HCT116 (cell line): ENCODE measurements at regions not wholly inside any gene's neighbourhood (a gene's known extent, or its start where the extent isn't known, plus 50 kb on each side); places are given as distances from the start of the nearest gene placed in this dataset.

Experiments used
- ATAC-seq: fragments of 200-7000 bp; cut with Tn5 transposase; 2 replicates; pipeline ENCODE4 v1.9.1; 2020; ENCODE audit warnings: mild to moderate bottlenecking, moderate library complexity
- BruUV-seq: library from RNA; stranded (reverse); fragments of 400-500 nt; replicated peaks from 2 replicates; lab custom pipeline; 2021; lab: Mats Ljungman, UMichigan
- CTCF ChIA-PET: fragments of 300-600 bp; sonication (Branson Sonifier 250); formaldehyde crosslinking; loops from one replicate; lab custom pipeline; 2021; ENCODE audit warnings: antibody characterized with exemption; lab: Charles Lee
- POLR2A ChIA-PET: fragments of 300-600, 350-600 bp; sonication (Branson Sonifier 250); formaldehyde crosslinking; loops from one replicate; lab custom pipeline; 2021; ENCODE audit warnings: antibody characterized with exemption; lab: Charles Lee
- RAD21 ChIA-PET, 2 experiments: fragments of 300-600 bp; sonication (Branson Sonifier 250); formaldehyde crosslinking; loops; one replicate each; lab custom pipeline; 2023; ENCODE audit warnings: low total read pairs in 2 of 2; ENCODE audit not compliant: uncharacterized antibody in 2 of 2, unreplicated experiment in 2 of 2, low non-redundant PET in 1 of 2; lab: Charles Lee
- DNase-seq: peaks from one replicate; pipeline ENCODE4 v3.0.0-alpha.2; 2010; ENCODE audit warnings: low read depth, low spot score
- H2AFZ ChIP-seq: fragments of 200-600 bp; shearing (Covaris generic), sonication (generic); 2 replicates; pipeline ENCODE4 v1.6.1; 2017; ENCODE audit warnings: low read depth, mixed run types, mixed read lengths, antibody characterized with exemption, low read length; ENCODE audit not compliant: poor library complexity, severe bottlenecking
- H3K27ac ChIP-seq: 2 replicates; pipeline ENCODE4 v1.5.1; 2012; ENCODE audit warnings: low read depth, low read length
- H3K27me3 ChIP-seq: fragments of 200-600 bp; sonication (generic); 2 replicates; pipeline ENCODE4 v1.6.1; 2016; ENCODE audit warnings: mixed run types, low read length, mixed read lengths; ENCODE audit not compliant: insufficient read depth
- H3K36me3 ChIP-seq, 2 experiments: fragments of 200-500 bp in 1 of 2; fragments of 200-600 bp in 1 of 2; sonication (Bioruptor generic) in 1 of 2; sonication (generic) in 1 of 2; 2 replicates each; pipeline versions ENCODE4 v1.5.1 to v1.6.1; 2014 to 2016; ENCODE audit warnings: low read length in 2 of 2, inconsistent platforms in 1 of 2, mixed read lengths in 1 of 2, mixed run types in 1 of 2; ENCODE audit not compliant: insufficient read depth in 2 of 2, control insufficient read depth in 1 of 2
- H3K4me1 ChIP-seq, 2 experiments: fragments of 200-600 bp in 1 of 2; sonication (generic) in 1 of 2; 2 replicates each; pipeline versions ENCODE4 v1.5.1 to v1.6.1; 2012 to 2017; ENCODE audit warnings: low read length in 2 of 2, inconsistent platforms in 1 of 2, mild to moderate bottlenecking in 1 of 2, mixed read lengths in 1 of 2, mixed run types in 1 of 2, moderate library complexity in 1 of 2; ENCODE audit not compliant: insufficient read depth in 2 of 2, control insufficient read depth in 1 of 2
- H3K4me2 ChIP-seq: fragments of 200-600 bp; sonication (generic); 2 replicates; pipeline ENCODE4 v1.6.1; 2017; ENCODE audit warnings: mixed run types, low read length, mixed read lengths
- H3K4me3 ChIP-seq, 2 experiments: fragments of 200-600 bp in 1 of 2; sonication (generic) in 1 of 2; replicated peaks in 1 of 2; 2 replicates each; pipeline ENCODE4 v1.5.1; 2011 to 2016; ENCODE audit warnings: low read length in 2 of 2, control low read depth in 1 of 2, low read depth in 1 of 2, mild to moderate bottlenecking in 1 of 2, mixed read lengths in 1 of 2, mixed run types in 1 of 2
- H3K79me2 ChIP-seq: fragments of 200-600 bp; sonication (generic); 2 replicates; pipeline ENCODE4 v1.6.1; 2017; ENCODE audit warnings: mild to moderate bottlenecking, mixed run types, low read length, moderate library complexity, mixed read lengths; ENCODE audit not compliant: insufficient read depth
- H3K9ac ChIP-seq: fragments of 200-600 bp; sonication (generic); 2 replicates; pipeline ENCODE4 v1.6.1; 2016; ENCODE audit warnings: low read length, mixed read lengths
- H3K9me2 ChIP-seq: fragments of 200-600 bp; sonication (generic), shearing (Covaris generic); 2 replicates; pipeline ENCODE4 v1.6.1; 2017; ENCODE audit warnings: mixed run types, mild to moderate bottlenecking, moderate library complexity; ENCODE audit not compliant: insufficient read depth
- H3K9me3 ChIP-seq, 2 experiments: fragments of 200-500 bp in 1 of 2; fragments of 200-600 bp in 1 of 2; sonication (Bioruptor generic) in 1 of 2; sonication (generic) in 1 of 2; 2 replicates each; pipeline ENCODE4 v1.6.1; 2014 to 2017; ENCODE audit warnings: low read length in 2 of 2, mixed read lengths in 2 of 2, inconsistent platforms in 1 of 2, low read depth in 1 of 2, mild to moderate bottlenecking in 1 of 2, mixed run types in 1 of 2, moderate library complexity in 1 of 2; ENCODE audit not compliant: control insufficient read depth in 1 of 2, insufficient read depth in 1 of 2
- H4K20me1 ChIP-seq: fragments of 200-600 bp; sonication (generic), shearing (Covaris generic); 2 replicates; pipeline ENCODE4 v1.6.1; 2017; ENCODE audit warnings: mixed run types, mild to moderate bottlenecking, moderate library complexity; ENCODE audit not compliant: insufficient read depth
- EGR1 ChIP-seq: IDR thresholded peaks from 2 replicates; pipeline ENCODE4 v1.6.1; 2012; ENCODE audit warnings: low read depth
- RAD21 ChIP-seq: IDR thresholded peaks from 2 replicates; pipeline ENCODE4 v1.6.1; 2012; ENCODE audit warnings: low read depth, mild to moderate bottlenecking
- SP1 ChIP-seq: IDR thresholded peaks from 2 replicates; pipeline ENCODE4 v1.6.1; 2012; ENCODE audit warnings: low read depth
- TCF7L2 ChIP-seq: IDR thresholded peaks from 2 replicates; pipeline ENCODE4 v1.7.0; 2011; ENCODE audit warnings: borderline replicate concordance, inconsistent platforms; ENCODE audit not compliant: insufficient read depth, insufficient read length; ENCODE audit errors: extremely low read depth
- YY1 ChIP-seq: IDR thresholded peaks from 2 replicates; pipeline ENCODE4 v1.6.1; 2011; ENCODE audit warnings: low read length, low read depth, moderate library complexity, mild to moderate bottlenecking; ENCODE audit not compliant: insufficient replicate concordance; ENCODE audit errors: extremely low read depth
- intact Hi-C: fragments of 100-400 bp; cut with micrococcal nuclease; formaldehyde crosslinking; loops from 2 replicates; pipeline ENCODE4 v1.10.0; 2022
- TF ChIP-seq, protein P1 (sequence below), 3 experiments: fragments of 200-600 bp in 1 of 3; sonication (generic) in 1 of 3; IDR thresholded peaks in 2 of 3; conservative IDR thresholded peaks in 1 of 3; 2 replicates each; pipeline ENCODE4 v1.5.1; 2012 to 2017; ENCODE audit warnings: low read depth in 2 of 3, low read length in 2 of 3, antibody characterized with exemption in 1 of 3, borderline replicate concordance in 1 of 3, control low read depth in 1 of 3, mild to moderate bottlenecking in 1 of 3, mixed read lengths in 1 of 3, mixed run types in 1 of 3, moderate library complexity in 1 of 3; ENCODE audit not compliant: insufficient read depth in 1 of 3
- TF ChIP-seq, protein P2 (sequence below): IDR thresholded peaks from 2 replicates; pipeline ENCODE4 v1.6.1; 2011; ENCODE audit warnings: mild to moderate bottlenecking, low read length, moderate library complexity; ENCODE audit not compliant: insufficient replicate concordance; ENCODE audit errors: extremely low read depth
- TF ChIP-seq, protein P3 (sequence below): IDR thresholded peaks from 2 replicates; pipeline ENCODE4 v1.6.1; 2012

DNA sequence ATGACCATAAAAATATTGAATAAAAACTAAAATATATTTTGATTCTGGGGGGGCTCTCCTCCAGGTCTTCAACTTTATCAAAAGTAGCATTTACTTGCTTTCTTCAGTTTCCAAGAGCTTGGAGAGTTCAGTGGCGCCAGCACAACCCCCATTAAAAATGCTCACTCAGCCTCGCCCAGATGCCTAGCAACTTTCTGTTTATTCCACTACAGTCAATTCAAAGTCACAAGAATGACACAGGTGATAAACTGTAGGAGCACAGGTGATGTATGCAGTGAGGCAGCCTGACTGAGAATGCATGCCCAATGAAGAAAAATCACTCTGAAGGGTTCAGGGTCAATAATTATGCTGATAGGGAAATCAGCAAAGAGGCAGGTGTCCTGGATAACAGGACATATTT, 159.4 kb upstream of the ATP1B1 start:
- CTCF ChIA-PET = no interaction called here
- Histone ChIP-seq H3K27me3 (no peaks in the 10 kb centered on the region), H3K27ac (no peak overlapping the region), H3K4me2 (no peak overlapping the region), H3K79me2 (no peaks in the 10 kb centered on the region), H3K9me2 (no peaks in the 10 kb centered on the region), H3K36me3 (no peaks in the 10 kb centered on the region), H3K9me3 (no peaks in the 10 kb centered on the region), H3K9ac (no peak overlapping the region), H4K20me1 (no peaks in the 10 kb centered on the region), H3K4me1 (no peaks in the 10 kb centered on the region), H3K4me3 (no peak overlapping the region), H2AFZ (no peak overlapping the region)
- ATAC-seq (no peak), DNase-seq (no peak)
- RAD21 ChIA-PET = no interaction called here
- POLR2A ChIA-PET = no interaction called here
- no peak for TF ChIP-seq TCF7L2
- no peak for TF ChIP-seq YY1
- no peak for TF ChIP-seq RAD21
- TF ChIP-seq, protein P1, sequence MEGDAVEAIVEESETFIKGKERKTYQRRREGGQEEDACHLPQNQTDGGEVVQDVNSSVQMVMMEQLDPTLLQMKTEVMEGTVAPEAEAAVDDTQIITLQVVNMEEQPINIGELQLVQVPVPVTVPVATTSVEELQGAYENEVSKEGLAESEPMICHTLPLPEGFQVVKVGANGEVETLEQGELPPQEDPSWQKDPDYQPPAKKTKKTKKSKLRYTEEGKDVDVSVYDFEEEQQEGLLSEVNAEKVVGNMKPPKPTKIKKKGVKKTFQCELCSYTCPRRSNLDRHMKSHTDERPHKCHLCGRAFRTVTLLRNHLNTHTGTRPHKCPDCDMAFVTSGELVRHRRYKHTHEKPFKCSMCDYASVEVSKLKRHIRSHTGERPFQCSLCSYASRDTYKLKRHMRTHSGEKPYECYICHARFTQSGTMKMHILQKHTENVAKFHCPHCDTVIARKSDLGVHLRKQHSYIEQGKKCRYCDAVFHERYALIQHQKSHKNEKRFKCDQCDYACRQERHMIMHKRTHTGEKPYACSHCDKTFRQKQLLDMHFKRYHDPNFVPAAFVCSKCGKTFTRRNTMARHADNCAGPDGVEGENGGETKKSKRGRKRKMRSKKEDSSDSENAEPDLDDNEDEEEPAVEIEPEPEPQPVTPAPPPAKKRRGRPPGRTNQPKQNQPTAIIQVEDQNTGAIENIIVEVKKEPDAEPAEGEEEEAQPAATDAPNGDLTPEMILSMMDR (IDR thresholded peaks at IDR 0.05 in 2 of 3, conservative IDR thresholded peaks at IDR 0.05 in 1 of 3; ENCODE audit: borderline replicate concordance in 1 of 3, insufficient read depth in 1 of 3, low read depth in 2 of 3, low read length in 2 of 3) = no peak
- TF ChIP-seq EGR1 = no peak
- TF ChIP-seq SP1 = no peak
- TF ChIP-seq, protein P2, sequence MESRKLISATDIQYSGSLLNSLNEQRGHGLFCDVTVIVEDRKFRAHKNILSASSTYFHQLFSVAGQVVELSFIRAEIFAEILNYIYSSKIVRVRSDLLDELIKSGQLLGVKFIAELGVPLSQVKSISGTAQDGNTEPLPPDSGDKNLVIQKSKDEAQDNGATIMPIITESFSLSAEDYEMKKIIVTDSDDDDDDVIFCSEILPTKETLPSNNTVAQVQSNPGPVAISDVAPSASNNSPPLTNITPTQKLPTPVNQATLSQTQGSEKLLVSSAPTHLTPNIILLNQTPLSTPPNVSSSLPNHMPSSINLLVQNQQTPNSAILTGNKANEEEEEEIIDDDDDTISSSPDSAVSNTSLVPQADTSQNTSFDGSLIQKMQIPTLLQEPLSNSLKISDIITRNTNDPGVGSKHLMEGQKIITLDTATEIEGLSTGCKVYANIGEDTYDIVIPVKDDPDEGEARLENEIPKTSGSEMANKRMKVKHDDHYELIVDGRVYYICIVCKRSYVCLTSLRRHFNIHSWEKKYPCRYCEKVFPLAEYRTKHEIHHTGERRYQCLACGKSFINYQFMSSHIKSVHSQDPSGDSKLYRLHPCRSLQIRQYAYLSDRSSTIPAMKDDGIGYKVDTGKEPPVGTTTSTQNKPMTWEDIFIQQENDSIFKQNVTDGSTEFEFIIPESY = no peak
- TF ChIP-seq, protein P3, sequence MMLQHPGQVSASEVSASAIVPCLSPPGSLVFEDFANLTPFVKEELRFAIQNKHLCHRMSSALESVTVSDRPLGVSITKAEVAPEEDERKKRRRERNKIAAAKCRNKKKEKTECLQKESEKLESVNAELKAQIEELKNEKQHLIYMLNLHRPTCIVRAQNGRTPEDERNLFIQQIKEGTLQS = no peak
- intact Hi-C loops = no loop called here
- no TSS peak for BruUV-seq
